Coronary artery (tissue), 2 donors: ENCODE measurements at regions not wholly inside any gene's neighbourhood (a gene's known extent, or its start where the extent isn't known, plus 50 kb on each side); places are given as distances from the start of the nearest gene placed in this dataset.

Source experiments
- DNase-seq: peaks from one replicate; pipeline ENCODE4 v3.0.0-alpha.2; 2017; ENCODE audit warnings: low spot score
- H3K27ac ChIP-seq, 2 donors: fragments of 200-600 bp; sonication (generic); one replicate each; pipeline ENCODE4 v1.5.1; 2016 to 2019
- H3K4me3 ChIP-seq: fragments of 200-600 bp; sonication (generic); 2 replicates; pipeline ENCODE4 v1.5.1; 2016; ENCODE audit warnings: mild to moderate bottlenecking, moderate library complexity
- CTCF ChIP-seq: fragments of 200-600 bp; sonication (generic); IDR thresholded peaks from one replicate; pipeline ENCODE4 v1.5.1; 2019; ENCODE audit warnings: antibody characterized with exemption

GRCh38 chr4:56200275-56200674 lies 187.0 kb downstream of the AASDH start:
- Histone ChIP-seq H3K4me3 (no peak overlapping the region), H3K27ac (no peak overlapping the region)
- no peak for TF ChIP-seq CTCF
- no peak for DNase-seq

- no peak for DNase-seq
- Histone ChIP-seq H3K27ac (no peak overlapping the region), H3K4me3 (no peak overlapping the region)
- TF ChIP-seq CTCF = no peak
These were observed 189.0 kb downstream of the AASDH start for GRCh38 chr4:56198265-56198664.

GRCh38 chr4:56197387-56197786 lies 189.9 kb downstream of the AASDH start:
- DNase-seq = no peak
- Histone ChIP-seq H3K27ac (no peak overlapping the region), H3K4me3 (no peak overlapping the region)
- TF ChIP-seq CTCF = no peak

- no peak for DNase-seq
- H3K4me3 ChIP-seq = no peak overlapping the region
- no peak overlapping the region for H3K27ac ChIP-seq
- TF ChIP-seq CTCF = no peak
These were observed 192.3 kb downstream of the AASDH start for GRCh38 chr4:56195025-56195424.

GRCh38 chr4:56191534-56191933 lies 195.8 kb downstream of the AASDH start:
- Histone ChIP-seq H3K27ac (no peak overlapping the region), H3K4me3 (no peak overlapping the region)
- TF ChIP-seq CTCF = no peak
- no peak for DNase-seq

- no peak overlapping the region for H3K4me3 ChIP-seq
- no peak overlapping the region for H3K27ac ChIP-seq
- DNase-seq = no peak
- no peak for TF ChIP-seq CTCF
These were observed 199.6 kb downstream of the AASDH start for GRCh38 chr4:56187688-56188087.

- no peak overlapping the region for H3K4me3 ChIP-seq
- DNase-seq = no peak
- H3K27ac ChIP-seq = no peak overlapping the region
- no peak for TF ChIP-seq CTCF
These were observed 200.3 kb downstream of the AASDH start for GRCh38 chr4:56186808-56187523.
